HepG2 (cell line): ENCODE measurements at regions not wholly inside any gene's neighbourhood (a gene's known extent, or its start where the extent isn't known, plus 50 kb on each side); places are given as distances from the start of the nearest gene placed in this dataset.

Source experiments
- ATAC-seq: fragments of 200-7000 bp; cut with Tn5 transposase; 3 replicates; pipeline ENCODE4 v1.9.1; 2020; ENCODE audit warnings: mild to moderate bottlenecking, moderate library complexity
- BruUV-seq: library from RNA; stranded (reverse); fragments of 400-500 nt; replicated peaks from 2 replicates; lab custom pipeline; 2021; lab: Mats Ljungman, UMichigan
- CTCF ChIA-PET: fragments of 300-600 bp; formaldehyde crosslinking; extraction: SDS; loops from one replicate; lab custom pipeline; 2021; ENCODE audit warnings: low total read pairs, inconsistent platforms, low intra/inter-chr PET ratio; lab: Yijun Ruan, JAX
- POLR2A ChIA-PET: fragments of 350-600 bp; sonication (Branson Sonifier 250); formaldehyde crosslinking; loops from one replicate; lab custom pipeline; 2020; ENCODE audit warnings: antibody characterized with exemption, inconsistent platforms; lab: Yijun Ruan, JAX
- DNase-seq: peaks from one replicate; pipeline ENCODE4 v3.0.0-alpha.2; 2015; ENCODE audit warnings: low spot score
- FAIRE-seq: peaks from 3 replicates; lab custom pipeline; 2011; peaks lifted over from hg19 to GRCh38; lab: Jason Lieb, UNC
- H2AFZ ChIP-seq: one replicate; pipeline ENCODE4 v1.6.1; 2011; ENCODE audit warnings: low read length, inconsistent platforms
- H3K27ac ChIP-seq: fragments of 300-600 bp; 3 replicates; pipeline ENCODE4 v1.8.0; 2011; ENCODE audit warnings: mixed run types, mild to moderate bottlenecking, mixed read lengths, low read length, inconsistent platforms; ENCODE audit not compliant: insufficient read depth; ENCODE audit errors: extremely low read length
- H3K27me3 ChIP-seq, 2 experiments: fragments of 200-600 bp in 1 of 2; 2 replicates in 1 of 2; 3 replicates in 1 of 2; pipeline versions ENCODE4 v1.6.0 to v1.8.0; 2011; ENCODE audit warnings: low read length in 2 of 2, mild to moderate bottlenecking in 2 of 2, moderate library complexity in 2 of 2, inconsistent platforms in 1 of 2; ENCODE audit not compliant: insufficient read depth in 2 of 2, control insufficient read depth in 1 of 2
- H3K36me3 ChIP-seq, 2 experiments: fragments of 200-600 bp in 1 of 2; replicated peaks in 1 of 2; 2 replicates in 1 of 2; 3 replicates in 1 of 2; pipeline versions ENCODE4 v1.5.1 to v1.8.0; 2011; ENCODE audit warnings: low read length in 2 of 2, inconsistent platforms in 1 of 2; ENCODE audit not compliant: insufficient read depth in 2 of 2, control insufficient read depth in 1 of 2
- H3K4me1 ChIP-seq: 2 replicates; pipeline ENCODE4 v1.5.1; 2012; ENCODE audit warnings: low read length, inconsistent platforms; ENCODE audit not compliant: insufficient read depth
- H3K4me2 ChIP-seq: 2 replicates; pipeline ENCODE4 v1.6.0; 2011; ENCODE audit warnings: low read depth, low read length, inconsistent platforms
- H3K4me3 ChIP-seq, 3 experiments: fragments of 200-600 bp in 1 of 3; sonication (generic), shearing (Covaris generic) in 1 of 3; replicated peaks in 1 of 3; 2 replicates each; pipeline ENCODE4 v1.5.1; 2011 to 2016; ENCODE audit warnings: low read length in 3 of 3, inconsistent platforms in 2 of 3, low read depth in 2 of 3, mild to moderate bottlenecking in 2 of 3, control low read depth in 1 of 3, mixed read lengths in 1 of 3; ENCODE audit not compliant: insufficient read depth in 1 of 3
- H3K79me2 ChIP-seq: one replicate; pipeline ENCODE4 v1.6.1; 2011; ENCODE audit warnings: low read length, inconsistent platforms; ENCODE audit not compliant: insufficient read depth
- H3K9ac ChIP-seq: 2 replicates; pipeline ENCODE4 v1.6.0; 2011; ENCODE audit warnings: mild to moderate bottlenecking, low read depth, low read length, inconsistent platforms; ENCODE audit not compliant: insufficient read depth
- H3K9me3 ChIP-seq: 2 replicates; pipeline ENCODE4 v1.5.1; 2012; ENCODE audit warnings: mild to moderate bottlenecking, low read length
- H4K20me1 ChIP-seq: 2 replicates; pipeline ENCODE4 v1.6.0; 2011; ENCODE audit warnings: inconsistent platforms, mild to moderate bottlenecking, low read length, moderate library complexity; ENCODE audit not compliant: insufficient read depth
- ELF3 ChIP-seq: IDR thresholded peaks from 2 replicates; pipeline ENCODE4 v1.6.1; 2016; ENCODE audit warnings: missing genetic modification reagents, missing compliant biosample characterization
- ONECUT2 ChIP-seq: sonication (generic); formaldehyde crosslinking; IDR thresholded peaks from 2 replicates; pipeline ENCODE4 v1.4.0; 2020; ENCODE audit warnings: missing genetic modification reagents
- POLR2AphosphoS5 ChIP-seq: IDR thresholded peaks from 2 replicates; pipeline ENCODE4 v1.6.1; 2012; ENCODE audit warnings: low read depth, low read length
- POLR2G ChIP-seq: fragments of 200-400 bp; formaldehyde crosslinking; IDR thresholded peaks from 2 replicates; pipeline ENCODE4 v1.6.1; 2018; ENCODE audit warnings: mild to moderate bottlenecking, low read depth, low read length, moderate library complexity
- U2AF2 ChIP-seq: fragments of 200-400 bp; formaldehyde crosslinking; IDR thresholded peaks from 2 replicates; pipeline ENCODE4 v1.6.1; 2017; ENCODE audit warnings: low read depth, mild to moderate bottlenecking, low read length
- ZNF660 ChIP-seq: sonication (generic); formaldehyde crosslinking; IDR thresholded peaks from 2 replicates; pipeline ENCODE4 v1.5.1; 2020; ENCODE audit warnings: mild to moderate bottlenecking, low read depth, missing genetic modification reagents, borderline replicate concordance
- ZNF713 ChIP-seq: sonication (generic); formaldehyde crosslinking; IDR thresholded peaks from 2 replicates; pipeline ENCODE4 v1.4.0; 2020; ENCODE audit warnings: mild to moderate bottlenecking, missing genetic modification reagents
- WGBS: methylation state at CpG from one replicate; pipeline ENCODE4 v1.1.6; 2017; ENCODE audit warnings: low lambda C conversion rate; 5-methylcytosine and 5-hydroxymethylcytosine counted together
- in situ Hi-C: cut with HindIII; loops from 2 replicates; pipeline ENCODE4 v1.10.0; 2017; ENCODE audit warnings: low pct_unique_long_range_greater_than_20kb; ENCODE audit not compliant: extremely low pct_ligation_motif_present
- intact Hi-C: fragments of 100-400 bp; cut with micrococcal nuclease; formaldehyde crosslinking; loops from one replicate; pipeline ENCODE4 v1.10.0; 2022; ENCODE audit not compliant: unreplicated experiment
- TF ChIP-seq, protein P1 (sequence below): sonication (generic); formaldehyde crosslinking; IDR thresholded peaks from 2 replicates; pipeline ENCODE4 v1.8.0; 2023; ENCODE audit warnings: mild to moderate bottlenecking, missing genetic modification reagents
- TF ChIP-seq, protein P2 (sequence below): sonication (generic); formaldehyde crosslinking; IDR thresholded peaks from 2 replicates; pipeline ENCODE4 v1.5.0; 2020; ENCODE audit warnings: missing genetic modification reagents
- TF ChIP-seq, protein P3 (sequence below): sonication (generic); formaldehyde crosslinking; IDR thresholded peaks from 2 replicates; pipeline ENCODE4 v1.5.0; 2020; ENCODE audit warnings: missing genetic modification reagents, mild to moderate bottlenecking, borderline replicate concordance
- TF ChIP-seq, protein P4 (sequence below), 2 experiments: sonication (generic) in 1 of 2; formaldehyde crosslinking in 1 of 2; IDR thresholded peaks; 2 replicates each; pipeline versions ENCODE4 v1.4.0 to v1.6.1; 2016 to 2020; ENCODE audit warnings: borderline replicate concordance in 1 of 2, low read depth in 1 of 2, mild to moderate bottlenecking in 1 of 2, missing genetic modification reagents in 1 of 2
- TF ChIP-seq, protein P5 (sequence below): IDR thresholded peaks from 2 replicates; pipeline ENCODE4 v1.6.1; 2016; ENCODE audit warnings: missing compliant biosample characterization, missing genetic modification reagents, borderline replicate concordance
- TF ChIP-seq, protein P6 (sequence below): IDR thresholded peaks from 2 replicates; pipeline ENCODE4 v1.6.1; 2016; ENCODE audit warnings: low read depth

DNA sequence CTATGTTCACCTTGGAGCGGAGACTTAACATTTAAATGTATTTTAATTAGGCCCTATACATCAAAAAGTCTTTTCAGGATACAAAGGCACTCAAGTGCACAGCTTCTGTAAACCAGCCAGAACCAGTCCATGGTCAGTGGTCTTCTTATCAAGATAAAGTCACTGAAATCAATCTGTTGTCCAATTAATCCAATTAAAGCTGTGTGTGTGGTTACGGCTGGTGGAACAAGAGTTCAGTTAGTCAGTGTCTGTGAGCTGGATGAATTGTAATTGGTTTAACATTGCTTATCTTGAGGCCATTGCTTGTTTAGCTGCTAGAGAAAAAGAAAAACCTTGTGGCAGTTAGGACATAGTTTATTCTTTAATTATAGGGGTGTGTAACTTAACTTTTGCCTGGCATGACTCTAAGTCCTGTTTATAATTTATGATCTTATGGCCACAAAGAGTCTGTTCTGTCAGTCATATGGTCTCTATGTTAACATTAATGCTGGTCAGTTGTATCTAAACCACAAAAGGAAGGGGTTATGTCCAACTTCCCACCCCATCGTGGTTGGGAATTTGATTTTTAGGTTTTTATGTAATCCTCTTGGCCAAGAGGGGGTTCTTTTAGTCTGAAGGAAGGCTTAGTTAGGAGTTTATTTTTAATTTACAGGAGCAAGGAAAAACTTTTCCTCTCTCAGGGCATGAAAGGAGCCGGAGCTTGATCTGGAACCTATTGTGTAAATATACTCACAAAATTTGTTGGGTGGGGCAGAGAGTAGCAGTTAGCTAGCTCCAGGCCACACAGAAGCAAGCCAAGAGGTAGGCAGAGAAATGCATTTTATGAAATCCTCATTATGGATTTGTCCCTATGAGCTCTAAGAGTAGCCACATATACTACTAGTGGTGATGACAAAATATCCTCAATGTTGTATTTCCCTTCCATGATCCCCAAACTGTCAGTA, 665.7 kb upstream of the ACTRT1 start:
- H3K36me3 ChIP-seq: no peaks in the 10 kb centered on the region
- H3K27me3 ChIP-seq: no peaks in the 10 kb centered on the region
- no peaks in the 10 kb centered on the region for H4K20me1 ChIP-seq
- no peak overlapping the region for H3K9ac ChIP-seq
- DNase-seq (no peak), FAIRE-seq (no peak), ATAC-seq (no peak)
- H2AFZ ChIP-seq: no peak overlapping the region
- H3K4me2 ChIP-seq: no peak overlapping the region
- no peaks in the 10 kb centered on the region for H3K4me1 ChIP-seq
- intact Hi-C loops: no loop called here
- ChIA-PET CTCF (no interaction called here), POLR2A (no interaction called here)
- 44% methylated on average over 4 of the region's 4 CpGs for WGBS
- no peaks in the 10 kb centered on the region for H3K79me2 ChIP-seq
- no peak overlapping the region for H3K27ac ChIP-seq
- H3K9me3 ChIP-seq: no peaks in the 10 kb centered on the region
- H3K4me3 ChIP-seq: no peak overlapping the region
- no TSS peak for BruUV-seq
- in situ Hi-C loops: no loop called here
- TF ChIP-seq, protein P1, sequence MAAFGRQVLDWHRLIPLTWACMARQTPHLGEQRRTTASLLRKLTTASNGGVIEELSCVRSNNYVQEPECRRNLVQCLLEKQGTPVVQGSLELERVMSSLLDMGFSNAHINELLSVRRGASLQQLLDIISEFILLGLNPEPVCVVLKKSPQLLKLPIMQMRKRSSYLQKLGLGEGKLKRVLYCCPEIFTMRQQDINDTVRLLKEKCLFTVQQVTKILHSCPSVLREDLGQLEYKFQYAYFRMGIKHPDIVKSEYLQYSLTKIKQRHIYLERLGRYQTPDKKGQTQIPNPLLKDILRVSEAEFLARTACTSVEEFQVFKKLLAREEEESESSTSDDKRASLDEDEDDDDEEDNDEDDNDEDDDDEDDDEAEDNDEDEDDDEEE (CRISPR knock-in tag): no peak
- TF ChIP-seq, protein P2, sequence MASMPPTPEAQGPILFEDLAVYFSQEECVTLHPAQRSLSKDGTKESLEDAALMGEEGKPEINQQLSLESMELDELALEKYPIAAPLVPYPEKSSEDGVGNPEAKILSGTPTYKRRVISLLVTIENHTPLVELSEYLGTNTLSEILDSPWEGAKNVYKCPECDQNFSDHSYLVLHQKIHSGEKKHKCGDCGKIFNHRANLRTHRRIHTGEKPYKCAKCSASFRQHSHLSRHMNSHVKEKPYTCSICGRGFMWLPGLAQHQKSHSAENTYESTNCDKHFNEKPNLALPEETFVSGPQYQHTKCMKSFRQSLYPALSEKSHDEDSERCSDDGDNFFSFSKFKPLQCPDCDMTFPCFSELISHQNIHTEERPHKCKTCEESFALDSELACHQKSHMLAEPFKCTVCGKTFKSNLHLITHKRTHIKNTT: no peak
- no peak for TF ChIP-seq U2AF2
- no peak for TF ChIP-seq ELF3 (CRISPR knock-in tag)
- TF ChIP-seq, protein P3, sequence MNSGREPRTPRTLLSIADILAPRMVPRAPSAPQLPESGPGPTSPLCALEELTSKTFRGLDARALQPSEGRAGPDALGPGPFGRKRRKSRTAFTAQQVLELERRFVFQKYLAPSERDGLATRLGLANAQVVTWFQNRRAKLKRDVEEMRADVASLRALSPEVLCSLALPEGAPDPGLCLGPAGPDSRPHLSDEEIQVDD (CRISPR knock-in tag): no peak
- TF ChIP-seq, protein P4, sequence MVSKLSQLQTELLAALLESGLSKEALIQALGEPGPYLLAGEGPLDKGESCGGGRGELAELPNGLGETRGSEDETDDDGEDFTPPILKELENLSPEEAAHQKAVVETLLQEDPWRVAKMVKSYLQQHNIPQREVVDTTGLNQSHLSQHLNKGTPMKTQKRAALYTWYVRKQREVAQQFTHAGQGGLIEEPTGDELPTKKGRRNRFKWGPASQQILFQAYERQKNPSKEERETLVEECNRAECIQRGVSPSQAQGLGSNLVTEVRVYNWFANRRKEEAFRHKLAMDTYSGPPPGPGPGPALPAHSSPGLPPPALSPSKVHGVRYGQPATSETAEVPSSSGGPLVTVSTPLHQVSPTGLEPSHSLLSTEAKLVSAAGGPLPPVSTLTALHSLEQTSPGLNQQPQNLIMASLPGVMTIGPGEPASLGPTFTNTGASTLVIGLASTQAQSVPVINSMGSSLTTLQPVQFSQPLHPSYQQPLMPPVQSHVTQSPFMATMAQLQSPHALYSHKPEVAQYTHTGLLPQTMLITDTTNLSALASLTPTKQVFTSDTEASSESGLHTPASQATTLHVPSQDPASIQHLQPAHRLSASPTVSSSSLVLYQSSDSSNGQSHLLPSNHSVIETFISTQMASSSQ (IDR thresholded peaks at IDR 0.05; ENCODE audit: low read depth): no peak
- TF ChIP-seq, protein P4 (CRISPR knock-in tag; IDR thresholded peaks at IDR 0.05; ENCODE audit: borderline replicate concordance): no peak
- no peak for TF ChIP-seq POLR2AphosphoS5
- TF ChIP-seq ZNF713 (CRISPR knock-in tag): no peak
- TF ChIP-seq, protein P5, sequence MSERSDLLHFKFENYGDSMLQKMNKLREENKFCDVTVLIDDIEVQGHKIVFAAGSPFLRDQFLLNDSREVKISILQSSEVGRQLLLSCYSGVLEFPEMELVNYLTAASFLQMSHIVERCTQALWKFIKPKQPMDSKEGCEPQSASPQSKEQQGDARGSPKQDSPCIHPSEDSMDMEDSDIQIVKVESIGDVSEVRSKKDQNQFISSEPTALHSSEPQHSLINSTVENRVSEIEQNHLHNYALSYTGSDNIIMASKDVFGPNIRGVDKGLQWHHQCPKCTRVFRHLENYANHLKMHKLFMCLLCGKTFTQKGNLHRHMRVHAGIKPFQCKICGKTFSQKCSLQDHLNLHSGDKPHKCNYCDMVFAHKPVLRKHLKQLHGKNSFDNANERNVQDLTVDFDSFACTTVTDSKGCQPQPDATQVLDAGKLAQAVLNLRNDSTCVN (CRISPR knock-in tag): no peak
- TF ChIP-seq ONECUT2 (CRISPR knock-in tag): no peak
- no peak for TF ChIP-seq ZNF660 (CRISPR knock-in tag)
- TF ChIP-seq POLR2G: no peak
- TF ChIP-seq, protein P6, sequence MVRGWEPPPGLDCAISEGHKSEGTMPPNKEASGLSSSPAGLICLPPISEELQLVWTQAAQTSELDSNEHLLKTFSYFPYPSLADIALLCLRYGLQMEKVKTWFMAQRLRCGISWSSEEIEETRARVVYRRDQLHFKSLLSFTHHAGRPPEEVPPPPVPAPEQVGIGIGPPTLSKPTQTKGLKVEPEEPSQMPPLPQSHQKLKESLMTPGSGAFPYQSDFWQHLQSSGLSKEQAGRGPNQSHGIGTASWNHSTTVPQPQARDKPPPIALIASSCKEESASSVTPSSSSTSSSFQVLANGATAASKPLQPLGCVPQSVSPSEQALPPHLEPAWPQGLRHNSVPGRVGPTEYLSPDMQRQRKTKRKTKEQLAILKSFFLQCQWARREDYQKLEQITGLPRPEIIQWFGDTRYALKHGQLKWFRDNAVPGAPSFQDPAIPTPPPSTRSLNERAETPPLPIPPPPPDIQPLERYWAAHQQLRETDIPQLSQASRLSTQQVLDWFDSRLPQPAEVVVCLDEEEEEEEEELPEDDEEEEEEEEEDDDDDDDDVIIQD (CRISPR knock-in tag): no peak
